ENCODE measurements at regions not wholly inside any gene's neighbourhood (a gene's known extent, or its start where the extent isn't known, plus 50 kb on each side); places are given as distances from the start of the nearest gene placed in this dataset.

DNA sequence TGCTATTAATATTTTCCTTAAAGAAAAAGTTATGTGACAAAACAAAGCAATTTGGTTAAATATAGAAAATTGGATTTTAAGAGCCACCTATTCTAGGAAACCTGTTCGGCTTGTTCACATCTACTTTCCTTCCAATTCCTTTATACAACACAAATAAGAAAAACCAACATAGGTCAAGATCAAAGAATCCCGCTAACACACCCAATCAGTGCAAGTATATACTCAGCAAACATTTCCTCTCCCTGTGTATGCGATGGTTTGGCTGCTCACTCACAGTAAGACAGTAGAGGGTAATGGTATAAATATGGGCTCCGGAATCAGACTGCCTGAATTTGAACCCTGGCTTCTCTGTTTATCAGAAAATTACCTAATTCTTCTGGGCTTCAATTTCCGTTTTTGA is 757.5 kb upstream of the ZNF608 start:
- no peak for DNase-seq (ENCODE audit: low spot score)

GRCh38 chr5:125505115-125505514 is 758.7 kb upstream of the ZNF608 start:
- DNase-seq (ENCODE audit: low spot score): no peak

- DNase-seq (ENCODE audit: low spot score): no peak
These were observed 759.7 kb upstream of the ZNF608 start for GRCh38 chr5:125506124-125506523.

- DNase-seq (ENCODE audit: low spot score): no peak
These were observed 761.8 kb upstream of the ZNF608 start for GRCh38 chr5:125508225-125508624.

- no peak for DNase-seq (ENCODE audit: low spot score)
These were observed 764.2 kb upstream of the ZNF608 start for GRCh38 chr5:125510651-125511050.

DNA sequence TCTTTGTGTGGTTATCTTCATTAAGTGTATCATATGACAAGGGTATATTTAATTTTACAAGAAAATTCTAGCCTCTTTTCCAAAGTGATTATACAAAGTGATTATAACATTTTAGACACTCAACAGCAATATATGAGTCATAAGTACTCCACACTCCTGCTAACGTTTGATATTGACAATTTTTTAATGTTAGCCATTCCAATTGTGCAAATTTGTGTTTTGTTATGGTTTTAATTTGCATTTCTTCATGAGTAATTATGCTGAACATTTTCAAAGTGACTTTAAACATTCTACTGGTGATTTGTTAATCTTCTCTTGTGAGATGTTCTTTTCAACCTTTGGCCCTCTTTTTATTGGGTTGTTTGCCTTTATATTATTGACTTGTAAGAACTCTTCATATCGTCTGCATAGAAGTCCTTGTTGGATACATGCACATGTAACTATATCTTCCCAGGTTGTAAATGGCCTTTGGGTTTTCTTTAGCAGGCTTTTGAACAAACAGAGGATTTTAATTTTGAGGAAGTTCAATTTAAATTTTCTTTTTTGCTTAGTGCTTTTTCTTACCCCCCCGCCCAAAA is 771.6 kb upstream of the ZNF608 start:
- no peak for DNase-seq (ENCODE audit: low spot score)

GRCh38 chr5:125521289-125521688 is 774.9 kb upstream of the ZNF608 start:
- DNase-seq (ENCODE audit: low spot score): no peak

DNA sequence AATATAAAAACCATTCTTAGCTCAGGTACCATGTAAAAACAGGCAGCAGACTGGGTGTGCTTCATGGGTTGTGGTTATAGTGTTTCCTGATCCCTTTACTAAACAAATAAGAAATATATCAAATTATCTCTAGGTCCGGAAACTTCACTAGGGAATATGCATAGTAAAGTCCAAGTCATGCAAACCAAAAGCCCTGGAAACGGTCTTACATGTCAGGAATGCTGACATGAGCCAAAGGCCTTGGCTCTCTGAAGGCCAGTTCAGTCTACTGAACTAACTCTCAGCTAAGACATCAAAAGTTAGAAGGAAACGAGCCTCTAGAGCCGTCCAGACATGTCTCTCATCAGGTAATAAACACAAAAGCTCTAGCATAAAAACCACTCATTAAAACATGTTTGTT is 778.9 kb upstream of the ZNF608 start:
- no peak for DNase-seq (ENCODE audit: low spot score)

- no peak for DNase-seq (ENCODE audit: low spot score)
These were observed 780.5 kb upstream of the ZNF608 start for GRCh38 chr5:125526966-125527365.

- DNase-seq (ENCODE audit: low spot score): no peak
These were observed 782.4 kb upstream of the ZNF608 start for GRCh38 chr5:125528881-125529280.

DNA sequence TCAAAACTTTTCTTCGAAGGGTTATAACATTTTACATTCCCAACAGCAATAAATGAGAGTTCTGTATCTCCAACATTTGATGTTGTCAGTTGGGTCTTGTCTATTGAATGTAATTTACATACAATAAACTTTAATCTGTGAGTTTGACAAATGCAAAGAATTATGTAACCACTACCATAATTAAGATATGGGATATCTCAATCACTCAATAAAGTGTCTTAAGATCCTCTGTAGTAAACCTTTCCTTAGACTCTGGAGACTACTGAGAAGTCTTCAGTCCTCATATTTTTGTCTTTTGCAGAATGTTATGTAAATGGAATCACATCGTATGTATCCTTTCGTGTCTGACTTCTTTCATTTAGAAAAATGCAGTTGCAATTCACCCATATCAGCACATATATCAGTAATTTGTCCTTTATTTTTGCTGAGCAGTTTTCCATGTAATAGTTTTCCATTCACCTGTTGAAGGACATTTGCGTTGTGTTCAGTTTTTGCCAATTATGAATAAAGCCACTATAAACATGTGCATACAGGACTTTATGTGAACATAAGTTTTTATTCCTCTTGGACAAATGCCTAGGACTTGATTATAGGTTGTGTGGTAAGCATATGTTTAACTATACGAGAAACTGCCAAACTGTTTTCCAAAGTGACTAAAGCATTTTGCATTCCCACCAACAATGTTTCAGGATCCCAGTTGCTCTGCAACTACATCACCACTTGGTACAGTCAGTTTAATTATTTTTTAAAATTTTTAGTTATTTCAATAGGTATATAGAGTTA is 784.6 kb upstream of the ZNF608 start:
- DNase-seq (ENCODE audit: low spot score): no peak

- DNase-seq (ENCODE audit: low spot score): no peak
These were observed 789.7 kb upstream of the ZNF608 start for GRCh38 chr5:125536095-125536494.

- DNase-seq (ENCODE audit: low spot score): no peak
These were observed 790.1 kb upstream of the ZNF608 start for GRCh38 chr5:125536582-125536981.

DNA sequence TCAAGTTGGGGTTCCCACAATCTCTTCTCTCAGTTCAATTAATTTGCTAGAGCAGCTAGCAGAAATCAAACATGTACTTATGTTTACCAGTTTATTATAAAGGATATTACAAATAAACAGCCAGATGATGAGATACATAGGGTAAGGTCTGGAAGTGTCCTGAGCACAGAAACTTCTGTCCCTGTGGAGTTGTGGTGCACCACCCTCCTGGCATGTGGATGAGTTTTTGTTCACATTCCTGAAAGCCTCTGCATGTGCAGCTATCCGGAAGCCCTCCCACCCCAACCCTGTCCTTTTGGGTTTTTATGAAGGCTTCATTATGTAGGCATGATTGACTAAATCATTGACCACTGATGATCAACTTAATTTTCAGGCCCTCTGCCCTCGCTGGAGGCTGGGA is 791.2 kb upstream of the ZNF608 start:
- no peak for DNase-seq (ENCODE audit: low spot score)

GRCh38 chr5:125538469-125538868 is 792.0 kb upstream of the ZNF608 start:
- no peak for DNase-seq (ENCODE audit: low spot score)

DNA sequence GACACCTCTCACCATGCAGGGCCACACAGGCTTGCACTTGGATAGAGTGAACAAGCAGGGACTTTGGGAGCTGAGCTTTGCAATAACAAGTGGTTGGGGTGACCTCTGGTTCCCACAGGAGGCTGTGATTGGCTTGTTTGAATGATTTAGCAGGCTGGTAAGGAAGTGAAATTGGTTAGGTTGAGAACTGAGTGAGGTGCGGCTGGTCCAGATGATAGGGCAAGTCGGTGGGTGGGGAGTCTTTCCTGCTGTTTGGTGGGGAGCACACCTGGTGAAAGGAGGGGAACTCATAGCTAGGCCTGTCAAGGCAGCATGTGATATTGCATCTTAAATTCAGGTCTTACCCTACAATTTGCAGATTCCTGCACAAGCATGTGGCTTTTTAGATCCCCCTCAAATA is 794.6 kb upstream of the ZNF608 start:
- DNase-seq (ENCODE audit: low spot score): no peak

DNA sequence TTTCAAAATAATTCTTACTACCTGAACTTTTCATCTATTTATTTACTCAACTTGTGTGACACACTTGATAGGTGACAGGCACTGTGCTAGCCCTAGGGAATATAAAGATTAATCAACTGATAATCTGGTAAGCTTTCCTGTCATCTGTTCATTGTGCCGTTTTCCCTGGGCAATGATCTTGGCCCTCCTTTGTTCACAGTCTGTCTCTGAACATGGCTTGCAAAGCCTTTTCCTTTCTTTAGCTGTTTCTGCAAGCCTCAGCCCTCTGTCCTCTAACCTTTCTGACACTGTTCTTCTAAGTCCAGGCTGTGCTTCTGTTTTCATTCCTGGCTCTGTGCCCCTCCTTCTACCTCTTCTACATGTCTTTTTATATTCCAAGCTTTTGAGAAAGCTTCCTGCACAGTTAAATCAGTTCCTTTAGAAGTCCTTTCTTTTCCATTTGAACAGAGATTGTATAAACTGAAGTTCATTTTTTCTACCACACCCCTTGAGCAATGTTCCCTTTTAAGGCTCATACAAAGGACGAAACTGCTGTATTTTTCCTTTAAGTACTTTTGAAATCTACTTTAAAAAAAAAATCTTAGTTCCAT is 803.0 kb upstream of the ZNF608 start:
- DNase-seq (ENCODE audit: low spot score): no peak

- no peak for DNase-seq (ENCODE audit: low spot score)
These were observed 803.8 kb upstream of the ZNF608 start for GRCh38 chr5:125550274-125550673.

GRCh38 chr5:125551246-125551645 is 804.8 kb upstream of the ZNF608 start:
- DNase-seq (ENCODE audit: low spot score): no peak

GRCh38 chr5:125551797-125552196 is 805.4 kb upstream of the ZNF608 start:
- no peak for DNase-seq (ENCODE audit: low spot score)

DNA sequence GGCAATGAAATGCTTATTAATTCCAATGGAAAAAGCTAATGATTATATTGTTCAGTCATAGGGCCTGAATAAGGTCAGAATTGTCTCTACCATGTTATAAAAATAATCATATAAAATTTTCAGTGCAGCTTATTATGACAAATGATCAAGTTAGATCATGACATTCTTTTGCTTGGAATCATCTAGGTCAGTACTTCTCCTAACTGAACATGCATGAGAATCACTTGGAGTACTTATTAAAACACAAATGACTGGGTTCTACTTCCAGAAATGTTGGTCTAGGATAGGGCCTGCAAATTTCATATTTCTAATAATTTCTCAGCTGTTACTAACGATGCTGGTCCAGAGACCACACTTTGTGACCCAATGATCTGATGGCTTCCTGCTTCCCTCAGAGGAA is 806.0 kb upstream of the ZNF608 start:
- no peak for DNase-seq (ENCODE audit: low spot score)

GRCh38 chr5:125554355-125554754 is 807.9 kb upstream of the ZNF608 start:
- no peak for DNase-seq (ENCODE audit: low spot score)

GRCh38 chr5:125555591-125555990 is 809.2 kb upstream of the ZNF608 start:
- DNase-seq (ENCODE audit: low spot score): no peak
